H1 (cell line): ENCODE measurements at regions not wholly inside any gene's neighbourhood (a gene's known extent, or its start where the extent isn't known, plus 50 kb on each side); places are given as distances from the start of the nearest gene placed in this dataset.

Experiments
- CTCF ChIA-PET: fragments of 300-600 bp; sonication (Branson Sonifier 250); formaldehyde crosslinking; loops from one replicate; lab custom pipeline; 2021; ENCODE audit not compliant: partially characterized antibody; lab: Charles Lee
- POLR2A ChIA-PET: fragments of 300-600 bp; sonication (Branson Sonifier 250); formaldehyde crosslinking; loops from one replicate; lab custom pipeline; 2021; ENCODE audit warnings: inconsistent platforms; ENCODE audit not compliant: partially characterized antibody; lab: Charles Lee
- DNase-seq, 2 experiments: peaks; one replicate each; pipeline versions ENCODE4 v3.0.0 to v3.0.0-alpha.2; 2010 to 2022; ENCODE audit warnings: low spot score in 2 of 2, low read depth in 1 of 2, mixed read lengths in 1 of 2
- FAIRE-seq: peaks from 2 replicates; lab custom pipeline; 2011; peaks lifted over from hg19 to GRCh38; lab: Jason Lieb, UNC
- H2AFZ ChIP-seq: 2 replicates; pipeline ENCODE4 v1.8.1; 2012; ENCODE audit warnings: low read length, inconsistent platforms
- H2AK5ac ChIP-seq: 2 replicates; pipeline ENCODE4 v1.6.1; 2013; ENCODE audit warnings: low read depth, low read length
- H2BK120ac ChIP-seq: replicated peaks from 2 replicates; pipeline ENCODE3; 2013; ENCODE audit warnings: low read depth, low read length, inconsistent platforms
- H2BK12ac ChIP-seq: 2 replicates; pipeline ENCODE4 v1.6.1; 2013; ENCODE audit warnings: low read depth, low read length
- H2BK15ac ChIP-seq: 2 replicates; pipeline ENCODE4 v1.6.1; 2013; ENCODE audit warnings: low read length
- H2BK20ac ChIP-seq: 2 replicates; pipeline ENCODE4 v1.6.1; 2013; ENCODE audit warnings: low read length
- H2BK5ac ChIP-seq: 2 replicates; pipeline ENCODE4 v1.6.1; 2013; ENCODE audit warnings: low read depth, low read length
- H3K14ac ChIP-seq: 2 replicates; pipeline ENCODE4 v1.6.1; 2013; ENCODE audit warnings: inconsistent platforms; ENCODE audit not compliant: insufficient read length
- H3K18ac ChIP-seq: 2 replicates; pipeline ENCODE4 v1.6.1; 2013; ENCODE audit warnings: low read length; ENCODE audit errors: extremely low read depth
- H3K23ac ChIP-seq: 2 replicates; pipeline ENCODE4 v1.6.1; 2013; ENCODE audit warnings: inconsistent platforms; ENCODE audit not compliant: insufficient read length
- H3K23me2 ChIP-seq: 2 replicates; pipeline ENCODE4 v1.6.1; 2013; ENCODE audit warnings: low read depth, low read length
- H3K27ac ChIP-seq: 2 replicates; pipeline ENCODE4 v1.6.1; 2011; ENCODE audit warnings: low read depth, low read length, inconsistent platforms
- H3K27me3 ChIP-seq, 4 experiments: replicated peaks in 1 of 4; 1 replicate in 1 of 4; 2 replicates in 3 of 4; pipeline versions ENCODE4 v1.6.1 to v1.8.1; 2011 to 2013; ENCODE audit warnings: low read length in 3 of 4, mild to moderate bottlenecking in 3 of 4, inconsistent platforms in 2 of 4, mixed read lengths in 2 of 4, moderate library complexity in 1 of 4; ENCODE audit not compliant: control insufficient read depth in 3 of 4, insufficient read depth in 3 of 4; ENCODE audit errors: extremely low read depth in 1 of 4
- H3K36me3 ChIP-seq, 4 experiments: 2 replicates each; pipeline versions ENCODE4 v1.6.1 to v1.8.1; 2011 to 2013; ENCODE audit warnings: mild to moderate bottlenecking in 4 of 4, low read length in 3 of 4, moderate library complexity in 2 of 4, control low read depth in 1 of 4, inconsistent platforms in 1 of 4; ENCODE audit not compliant: insufficient read depth in 4 of 4, control insufficient read depth in 2 of 4
- H3K4ac ChIP-seq: replicated peaks from 2 replicates; pipeline ENCODE3; 2013; ENCODE audit warnings: low read length, low read depth, mixed read lengths, inconsistent platforms; ENCODE audit not compliant: insufficient read length
- H3K4me1 ChIP-seq, 4 experiments: replicated peaks in 1 of 4; 1 replicate in 1 of 4; 2 replicates in 3 of 4; pipeline versions ENCODE4 v1.6.1 to v1.8.1; 2011 to 2013; ENCODE audit warnings: low read length in 3 of 4, inconsistent platforms in 2 of 4, mixed read lengths in 1 of 4; ENCODE audit not compliant: insufficient read depth in 4 of 4, control insufficient read depth in 3 of 4
- H3K4me2 ChIP-seq, 2 experiments: 2 replicates each; pipeline versions ENCODE4 v1.6.1 to v1.8.1; 2011 to 2013; ENCODE audit warnings: low read depth in 2 of 2, low read length in 2 of 2, control low read depth in 1 of 2, inconsistent platforms in 1 of 2, mild to moderate bottlenecking in 1 of 2; ENCODE audit not compliant: insufficient read depth in 1 of 2
- H3K4me3 ChIP-seq, 4 experiments: fragments of 200-600, 300-600 bp in 1 of 4; sonication (generic), shearing (Covaris generic), sonication (Bioruptor Twin) in 1 of 4; 2 replicates each; pipeline versions ENCODE4 v1.5.1 to v1.8.1; 2011 to 2016; ENCODE audit warnings: low read length in 4 of 4, low read depth in 3 of 4, control low read depth in 2 of 4, inconsistent platforms in 2 of 4, mild to moderate bottlenecking in 2 of 4, mixed read lengths in 1 of 4, moderate library complexity in 1 of 4; ENCODE audit not compliant: insufficient read depth in 2 of 4; ENCODE audit errors: extremely low read depth in 1 of 4
- H3K56ac ChIP-seq: replicated peaks from 2 replicates; pipeline ENCODE3; 2013; ENCODE audit warnings: low read depth, mild to moderate bottlenecking, mixed read lengths, low read length, inconsistent platforms; ENCODE audit not compliant: insufficient read length
- H3K79me1 ChIP-seq: 2 replicates; pipeline ENCODE4 v1.6.1; 2013; ENCODE audit warnings: low read depth, low read length, control low read depth
- H3K79me2 ChIP-seq, 2 experiments: 2 replicates each; pipeline versions ENCODE4 v1.6.1 to v1.8.1; 2012 to 2013; ENCODE audit warnings: low read length in 2 of 2, mild to moderate bottlenecking in 2 of 2, inconsistent platforms in 1 of 2; ENCODE audit not compliant: insufficient read depth in 2 of 2, control insufficient read depth in 1 of 2
- H3K9ac ChIP-seq, 4 experiments: replicated peaks in 1 of 4; 1 replicate in 1 of 4; 2 replicates in 3 of 4; pipeline versions ENCODE4 v1.6.1 to v1.8.1; 2011 to 2013; ENCODE audit warnings: low read depth in 3 of 4, low read length in 3 of 4, control low read depth in 2 of 4, mild to moderate bottlenecking in 2 of 4, moderate library complexity in 2 of 4, inconsistent platforms in 1 of 4; ENCODE audit errors: extremely low read depth in 1 of 4
- H3K9me3 ChIP-seq, 2 experiments: 2 replicates each; pipeline versions ENCODE4 v1.6.1 to v1.8.1; 2012 to 2013; ENCODE audit warnings: mild to moderate bottlenecking in 2 of 2, moderate library complexity in 2 of 2, control low read depth in 1 of 2, inconsistent platforms in 1 of 2, low read depth in 1 of 2, low read length in 1 of 2, mixed read lengths in 1 of 2; ENCODE audit not compliant: insufficient read depth in 2 of 2
- H4K20me1 ChIP-seq, 2 experiments: replicated peaks in 1 of 2; 2 replicates each; pipeline versions ENCODE3 to v1.8.1; 2011 to 2013; ENCODE audit warnings: inconsistent platforms in 2 of 2, low read length in 2 of 2, mild to moderate bottlenecking in 1 of 2; ENCODE audit not compliant: insufficient read depth in 2 of 2, control insufficient read depth in 1 of 2
- H4K5ac ChIP-seq: 2 replicates; pipeline ENCODE4 v1.6.1; 2013; ENCODE audit warnings: low read length, low read depth, mixed read lengths, inconsistent platforms; ENCODE audit not compliant: insufficient read length
- H4K8ac ChIP-seq: 2 replicates; pipeline ENCODE4 v1.8.0; 2013; ENCODE audit warnings: mild to moderate bottlenecking, moderate library complexity, low read length, inconsistent platforms; ENCODE audit not compliant: insufficient read depth; ENCODE audit errors: extremely low read depth
- H4K91ac ChIP-seq: replicated peaks from 2 replicates; pipeline ENCODE3; 2013; ENCODE audit warnings: low read length, mixed read lengths, inconsistent platforms; ENCODE audit not compliant: insufficient read length
- BCL11A ChIP-seq, 2 experiments: IDR thresholded peaks; one replicate each; pipeline ENCODE4 v1.6.1; 2011; ENCODE audit warnings: low read depth in 2 of 2, low read length in 2 of 2, mild to moderate bottlenecking in 2 of 2
- CHD1 ChIP-seq: IDR thresholded peaks from 2 replicates; pipeline ENCODE4 v1.6.1; 2012; ENCODE audit warnings: low read depth, low read length, improper control_type of control experiment
- CTCF ChIP-seq, 3 experiments: IDR thresholded peaks; 1 replicate in 2 of 3; 2 replicates in 1 of 3; pipeline versions ENCODE4 v1.5.1 to v1.6.1; 2011; ENCODE audit warnings: low read length in 3 of 3, mild to moderate bottlenecking in 3 of 3, inconsistent platforms in 2 of 3, low read depth in 1 of 3, moderate library complexity in 1 of 3; ENCODE audit not compliant: insufficient read depth in 1 of 3; ENCODE audit errors: control extremely low read depth in 1 of 3
- EZH2 ChIP-seq: fragments of 200-600 bp; sonication (generic); IDR thresholded peaks from 2 replicates; pipeline ENCODE4 v1.7.1; 2012; ENCODE audit warnings: low read depth, mild to moderate bottlenecking, moderate library complexity, low read length, inconsistent platforms; ENCODE audit not compliant: severe bottlenecking
- KDM1A ChIP-seq: fragments of 200-600, 300-600 bp; sonication (generic); IDR thresholded peaks from 2 replicates; pipeline ENCODE4 v1.7.1; 2016; ENCODE audit warnings: mild to moderate bottlenecking, low read length, borderline replicate concordance
- KDM5A ChIP-seq: fragments of 200-600 bp; IDR thresholded peaks from 2 replicates; pipeline ENCODE4 v1.7.1; 2012; ENCODE audit warnings: mild to moderate bottlenecking, low read length, inconsistent platforms, mixed read lengths
- RBBP5 ChIP-seq: IDR thresholded peaks from 2 replicates; pipeline ENCODE4 v1.7.1; 2012; ENCODE audit warnings: low read depth, mild to moderate bottlenecking, inconsistent platforms, low read length, moderate library complexity, borderline replicate concordance
- SRF ChIP-seq: IDR thresholded peaks from 2 replicates; pipeline ENCODE4 v1.6.1; 2011; ENCODE audit warnings: mild to moderate bottlenecking, low read depth, low read length, moderate library complexity
- WGBS, 2 experiments: shearing (Covaris generic) in 1 of 2; methylation state at CpG; one replicate each; pipeline versions ENCODE4 v1.1.6 to v1.1.7; 2013 to 2015; ENCODE audit warnings: low lambda C conversion rate in 2 of 2, mixed read lengths in 2 of 2, inconsistent platforms in 1 of 2, low coverage in 1 of 2, missing lambda C conversion rate in 1 of 2; ENCODE audit not compliant: insufficient replicate concordance in 2 of 2, insufficient coverage in 1 of 2, insufficient read length in 1 of 2; ENCODE audit errors: extremely low coverage in 1 of 2, missing lambda C conversion rate in 1 of 2; 5-methylcytosine and 5-hydroxymethylcytosine counted together
- TF ChIP-seq, protein P1 (sequence below): IDR thresholded peaks from 2 replicates; pipeline ENCODE4 v1.6.1; 2011; ENCODE audit warnings: low read length, improper control_type of control experiment

- H3K18ac ChIP-seq, result no peak overlapping the region
- no peak overlapping the region for H2BK5ac ChIP-seq
- H3K4me1 ChIP-seq, result no peaks in the 10 kb centered on the region
- no peak overlapping the region for H4K5ac ChIP-seq
- H3K23ac ChIP-seq, result no peak overlapping the region
- no peak overlapping the region for H4K91ac ChIP-seq
- WGBS, 2 experiments, result 84% methylated on average over 8 of the region's 8 CpGs; no CpG with 5 or more reads in 1 of the 2 experiments
- no peak overlapping the region for H2AFZ ChIP-seq
- H3K27me3 ChIP-seq, result no peaks in the 10 kb centered on the region
- no peak overlapping the region for H3K4me3 ChIP-seq
- H2BK20ac ChIP-seq, result no peak overlapping the region
- H3K14ac ChIP-seq, result no peak overlapping the region
- DNase-seq (no peak), FAIRE-seq (no peak)
- ChIA-PET CTCF (interaction anchor here (1.3 kb wide), 1 partner anchor 10 kb away, joined by 7 read pairs; no protein-coding TSS in a partner anchor), POLR2A (interaction anchor here (0.6 kb wide), 1 partner anchor 1282 kb away, joined by 6 read pairs; no protein-coding TSS in a partner anchor)
- H2BK120ac ChIP-seq, result no peak overlapping the region
- no peak overlapping the region for H2AK5ac ChIP-seq
- H3K23me2 ChIP-seq, result no peaks in the 10 kb centered on the region
- 0 out of 4 replicates have a peak, but pooled peaks cover 0 to 2% of the 10 kb centered on the region in 2 experiments for H3K9me3 ChIP-seq
- TF ChIP-seq BCL11A (IDR thresholded peaks at IDR 0.05; ENCODE audit: low read depth in 2 of 2, low read length in 2 of 2) (no peak), EZH2 (no peak), KDM5A (no peak), SRF (no peak), CHD1 (no peak), CTCF (IDR thresholded peaks at IDR 0.05; ENCODE audit: control extremely low read depth in 1 of 3, insufficient read depth in 1 of 3, low read depth in 1 of 3, low read length in 3 of 3) (no peak), KDM1A (no peak), RBBP5 (no peak)
- TF ChIP-seq, protein P1, sequence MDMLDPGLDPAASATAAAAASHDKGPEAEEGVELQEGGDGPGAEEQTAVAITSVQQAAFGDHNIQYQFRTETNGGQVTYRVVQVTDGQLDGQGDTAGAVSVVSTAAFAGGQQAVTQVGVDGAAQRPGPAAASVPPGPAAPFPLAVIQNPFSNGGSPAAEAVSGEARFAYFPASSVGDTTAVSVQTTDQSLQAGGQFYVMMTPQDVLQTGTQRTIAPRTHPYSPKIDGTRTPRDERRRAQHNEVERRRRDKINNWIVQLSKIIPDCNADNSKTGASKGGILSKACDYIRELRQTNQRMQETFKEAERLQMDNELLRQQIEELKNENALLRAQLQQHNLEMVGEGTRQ, result no peak
- no peak overlapping the region for H3K4ac ChIP-seq
- H3K56ac ChIP-seq, result no peak overlapping the region
- no peak overlapping the region for H3K27ac ChIP-seq
- H4K8ac ChIP-seq, result no peak overlapping the region
- H3K79me1 ChIP-seq, result no peaks in the 10 kb centered on the region
- H3K79me2 ChIP-seq, result no peaks in the 10 kb centered on the region
- H2BK12ac ChIP-seq, result no peak overlapping the region
- no peak overlapping the region for H2BK15ac ChIP-seq
- no peak overlapping the region for H3K9ac ChIP-seq
- H3K36me3 ChIP-seq, result no peaks in the 10 kb centered on the region
- no peaks in the 10 kb centered on the region for H4K20me1 ChIP-seq
- H3K4me2 ChIP-seq, result no peak overlapping the region
Measured at GRCh38 chr11:133692126-133692934, 153.0 kb downstream of the SPATA19 start.
